ENCODE measurements at regions not wholly inside any gene's neighbourhood (a gene's known extent, or its start where the extent isn't known, plus 50 kb on each side); places are given as distances from the start of the nearest gene placed in this dataset.

GRCh38 chr5:167684251-167684650 lies 607.2 kb upstream of the WWC1 start:
- intact Hi-C loops (cut with micrococcal nuclease): no loop called here

DNA sequence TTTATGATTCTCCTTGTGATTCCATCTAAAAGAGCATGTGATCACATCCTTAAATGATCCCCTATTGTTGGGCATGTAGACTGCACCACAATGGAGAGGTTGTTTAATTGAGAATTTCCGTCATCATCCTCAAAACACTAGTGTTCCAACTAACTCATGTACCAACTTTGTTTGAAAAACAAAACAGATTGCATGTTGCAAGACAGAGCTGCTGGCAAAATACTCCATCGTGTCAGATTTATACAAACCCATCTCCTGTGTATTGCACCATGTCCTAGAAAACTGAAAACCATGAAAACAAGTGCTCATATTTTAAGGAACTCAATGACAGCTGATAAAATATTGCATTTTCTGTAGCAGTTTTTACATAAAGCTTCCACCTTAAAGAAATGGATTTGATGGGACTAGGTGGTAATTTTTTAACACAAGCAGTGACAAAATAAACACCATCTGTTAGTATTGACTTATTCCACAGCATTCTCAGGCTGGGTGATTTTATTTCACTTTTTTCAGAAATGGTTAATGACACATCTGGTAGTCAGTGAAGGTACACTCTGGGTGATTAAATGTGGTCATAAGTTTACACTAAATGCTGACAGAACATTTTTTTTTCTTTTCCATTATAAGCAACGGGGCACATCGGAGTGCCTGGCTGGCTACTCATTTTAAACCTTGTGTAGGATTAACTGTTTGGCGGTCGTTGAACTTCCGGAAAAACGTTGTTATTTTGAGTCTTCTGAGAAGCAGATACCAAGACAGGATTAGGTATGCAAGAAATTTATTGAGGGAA lies 602.9 kb upstream of the WWC1 start:
- intact Hi-C loops (cut with micrococcal nuclease): no loop called here

DNA sequence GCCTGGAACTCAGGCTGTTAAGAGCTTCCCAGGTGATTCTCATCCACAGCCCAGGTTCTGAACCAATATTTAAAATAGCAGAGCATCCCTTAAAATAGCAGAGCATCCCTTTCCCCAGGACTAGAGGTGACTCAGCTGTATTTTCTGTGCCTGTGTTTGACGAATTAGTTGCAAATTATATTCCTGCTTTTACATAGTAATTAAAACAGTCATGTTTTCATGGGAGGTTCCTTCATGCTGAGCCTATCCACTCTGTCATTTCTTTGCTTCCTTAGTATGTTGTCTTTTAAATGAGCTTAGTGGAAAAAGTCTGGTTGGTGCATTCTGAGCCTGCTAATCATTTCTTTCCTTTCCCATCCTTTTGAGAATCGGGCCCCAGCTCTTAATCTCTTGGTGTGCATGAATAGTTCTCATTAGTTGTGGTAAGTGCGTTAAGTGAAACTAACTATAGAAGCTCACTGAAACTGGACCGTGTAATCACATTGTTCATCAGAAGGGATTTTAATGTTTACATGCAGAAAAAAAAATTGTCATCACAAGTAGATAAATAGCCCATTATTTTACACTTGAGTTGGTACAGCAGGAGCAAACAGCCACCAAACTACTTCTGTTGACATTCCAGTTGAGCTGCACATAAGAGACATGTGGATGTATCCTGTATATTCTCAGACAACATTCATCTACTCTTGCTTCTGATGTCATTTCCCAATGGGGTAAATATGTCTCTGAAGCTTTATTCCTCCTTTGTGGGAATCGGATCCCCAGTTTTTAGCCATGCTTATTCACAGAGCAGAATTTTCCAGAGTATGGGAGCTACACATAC lies 596.9 kb upstream of the WWC1 start:
- intact Hi-C loops (cut with micrococcal nuclease): no loop called here

DNA sequence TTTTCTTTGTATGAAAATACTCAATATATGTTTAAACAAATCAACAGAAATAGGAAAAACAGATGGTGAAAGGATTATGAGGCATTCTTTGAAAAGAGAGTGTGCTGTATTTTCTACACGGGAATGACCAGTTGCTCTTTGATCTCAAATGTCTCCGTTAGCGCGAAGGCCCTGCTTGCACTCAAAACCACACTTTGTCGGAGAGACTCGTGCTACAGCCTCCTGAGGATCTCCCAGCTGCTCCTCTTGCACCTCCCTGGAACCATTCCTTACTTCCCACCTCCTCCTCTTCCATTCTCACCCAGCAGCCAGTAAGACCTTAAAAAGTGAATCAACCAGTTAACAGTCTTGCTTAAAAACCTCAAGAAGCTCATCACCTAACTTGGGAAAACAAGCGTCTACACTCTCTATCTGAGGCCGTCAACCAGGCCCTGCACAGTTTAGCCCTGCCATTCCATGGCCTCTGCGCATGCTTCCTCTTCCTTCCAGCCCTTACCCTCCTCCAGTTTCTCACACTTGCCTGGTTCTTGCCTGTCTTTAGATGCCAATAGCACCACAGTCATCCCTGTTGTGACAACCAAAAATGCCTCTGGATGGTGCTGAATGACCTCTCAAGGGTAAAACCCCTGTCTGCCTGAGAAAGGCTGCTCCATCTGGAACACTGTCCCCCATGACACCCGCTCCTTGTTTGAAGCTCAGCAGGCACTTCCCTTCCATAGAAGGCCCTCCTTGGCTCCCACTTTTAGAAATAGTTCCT lies 594.7 kb upstream of the WWC1 start:
- intact Hi-C loops (cut with micrococcal nuclease): no loop called here

DNA sequence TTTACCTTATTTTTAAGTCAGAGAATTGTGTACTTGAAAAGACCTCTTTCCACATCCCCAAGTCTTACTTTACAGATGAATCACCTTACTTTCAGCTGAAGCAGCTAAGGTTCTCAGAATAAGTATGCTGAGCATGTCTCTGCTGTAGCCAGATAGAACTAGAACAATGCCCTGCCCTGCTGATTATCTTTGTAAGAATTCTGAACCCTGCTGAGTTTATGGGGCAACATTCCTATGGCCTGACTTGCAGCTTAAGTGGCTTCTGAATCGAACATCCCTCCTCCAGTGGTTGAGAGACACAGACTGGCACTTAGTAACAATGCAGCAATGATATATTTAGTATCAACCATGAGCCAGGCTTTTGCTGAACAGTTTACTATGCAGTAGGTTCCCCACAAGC lies 592.0 kb upstream of the WWC1 start:
- intact Hi-C loops (cut with micrococcal nuclease): no loop called here

DNA sequence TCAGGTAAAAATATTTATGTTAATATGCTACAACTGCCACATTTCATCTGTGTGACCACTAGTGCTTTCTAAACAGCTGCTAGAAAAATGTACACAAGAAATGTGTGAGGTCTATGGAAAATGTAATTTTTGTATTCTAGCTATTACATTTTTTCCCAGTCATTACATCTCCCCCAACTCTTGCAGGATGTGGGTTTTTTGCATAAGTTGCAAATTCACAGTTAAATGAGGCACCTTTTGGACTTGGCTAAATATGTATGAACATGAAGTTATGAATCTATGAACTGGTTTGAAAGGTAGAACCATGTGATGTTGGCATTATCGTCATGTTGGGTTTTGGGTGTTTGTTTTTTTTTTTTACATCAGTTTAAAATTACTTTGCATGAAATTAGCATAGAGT lies 590.4 kb upstream of the WWC1 start:
- intact Hi-C loops (cut with micrococcal nuclease): no loop called here

DNA sequence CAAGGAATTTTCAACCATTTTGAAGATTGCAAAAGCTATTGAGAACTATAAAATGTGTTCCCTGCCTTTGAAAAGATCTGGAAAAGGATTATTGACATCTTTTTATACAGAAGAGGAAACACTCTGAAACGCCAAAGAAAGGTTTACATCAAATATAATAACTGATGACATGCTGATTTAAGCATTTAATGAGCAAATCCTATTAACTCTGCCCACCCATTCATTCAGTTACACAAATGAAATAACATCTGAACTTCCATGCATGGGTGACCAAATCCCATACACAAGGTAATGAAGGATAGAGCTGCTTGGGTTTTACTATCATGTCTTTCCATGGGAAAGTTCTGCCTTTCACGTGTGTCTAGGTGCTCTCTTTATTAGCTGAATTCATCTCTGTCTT lies 589.4 kb upstream of the WWC1 start:
- intact Hi-C loops (cut with micrococcal nuclease): no loop called here

GRCh38 chr5:167708449-167708848 lies 583.0 kb upstream of the WWC1 start:
- intact Hi-C loops (cut with micrococcal nuclease): no loop called here

- intact Hi-C loops (cut with micrococcal nuclease): no loop called here
Observed at GRCh38 chr5:167709625-167710024, 581.8 kb upstream of the WWC1 start.

- intact Hi-C loops (cut with micrococcal nuclease): no loop called here
Observed at GRCh38 chr5:167710444-167711073, 580.9 kb upstream of the WWC1 start.

DNA sequence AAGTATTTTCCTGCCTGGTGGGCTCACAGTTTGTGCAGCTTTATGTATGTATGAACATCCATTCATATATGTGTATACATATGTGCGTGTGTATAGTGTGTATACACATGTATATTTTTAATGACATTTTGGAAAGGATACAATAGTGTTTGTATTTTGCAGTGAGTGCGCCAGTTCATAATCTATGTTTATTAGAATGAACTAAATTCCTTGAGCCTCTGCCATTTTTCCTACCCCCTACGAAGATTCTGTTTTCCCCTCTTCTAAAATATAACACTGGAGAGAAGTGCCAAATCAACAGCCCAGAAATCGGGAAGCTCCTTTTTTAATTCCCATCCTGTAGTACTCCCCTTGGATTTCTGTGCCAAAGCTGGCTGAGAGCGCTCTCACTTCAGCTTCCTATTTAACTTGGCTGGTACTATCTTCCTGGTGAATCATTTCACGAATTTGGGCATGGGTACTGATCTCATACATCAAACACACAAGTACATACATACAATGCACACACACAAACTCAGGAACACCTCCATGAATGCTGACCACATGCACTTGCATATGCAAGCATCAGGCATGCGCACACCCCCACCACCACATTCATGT lies 578.4 kb upstream of the WWC1 start:
- intact Hi-C loops (cut with micrococcal nuclease): no loop called here

DNA sequence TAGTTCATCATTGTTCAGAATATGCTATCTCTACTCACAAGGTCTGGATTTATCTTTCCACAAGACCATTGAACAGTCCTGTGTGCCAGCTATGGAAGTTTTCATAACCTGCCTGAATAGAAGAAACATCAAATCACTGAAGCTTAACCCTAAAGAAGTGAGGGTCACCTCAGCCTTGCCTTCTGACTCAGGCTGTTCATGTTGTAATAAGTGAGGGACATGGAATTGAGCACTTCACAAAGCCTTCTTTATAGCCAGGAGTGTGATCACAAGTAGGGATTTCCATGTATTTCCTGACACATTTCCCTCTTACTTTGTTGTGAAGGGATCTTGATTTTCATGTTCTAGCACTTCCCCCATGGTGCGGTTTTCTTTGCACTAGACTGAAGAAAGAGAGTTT lies 577.5 kb upstream of the WWC1 start:
- intact Hi-C loops (cut with micrococcal nuclease): no loop called here

GRCh38 chr5:167716126-167716775 lies 575.2 kb upstream of the WWC1 start:
- intact Hi-C loops (cut with micrococcal nuclease): no loop called here

- intact Hi-C loops (cut with micrococcal nuclease): no loop called here
Observed at GRCh38 chr5:167720259-167720658, 571.2 kb upstream of the WWC1 start.

- intact Hi-C loops (cut with micrococcal nuclease): no loop called here
Observed at GRCh38 chr5:167720676-167721260, 570.7 kb upstream of the WWC1 start.

DNA sequence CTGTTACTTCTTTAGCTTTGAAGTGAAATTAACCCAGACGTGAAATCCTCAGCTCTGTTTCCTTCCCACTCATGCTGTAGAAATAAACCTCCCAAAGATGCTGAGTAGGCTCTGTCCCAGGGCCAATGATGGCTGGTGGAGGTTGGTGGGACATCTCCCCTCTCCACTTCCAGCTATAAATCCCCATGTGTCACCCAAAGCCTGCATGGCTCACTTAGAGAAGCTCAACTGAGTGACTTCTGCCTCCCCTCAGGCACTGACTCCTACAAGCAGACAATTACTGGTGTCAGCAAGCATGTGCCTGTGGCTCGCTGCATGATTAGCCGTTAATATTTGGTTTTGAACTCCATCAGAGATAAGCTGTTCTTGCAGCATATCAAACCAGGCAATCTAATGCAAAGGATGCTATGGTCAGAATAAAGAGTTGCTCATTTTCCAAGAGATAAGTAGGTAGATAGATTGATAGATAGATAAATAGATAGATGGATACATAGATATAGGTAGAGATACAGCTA lies 569.5 kb upstream of the WWC1 start:
- intact Hi-C loops (cut with micrococcal nuclease): loop anchor here (2.0 kb wide), 1 partner anchor 355 kb away; no protein-coding TSS in a partner anchor

GRCh38 chr5:167723254-167723871 lies 568.1 kb upstream of the WWC1 start:
- intact Hi-C loops (cut with micrococcal nuclease): loop anchor here (1.0 to 2.0 kb wide), 3 partner anchors 324 to 496 kb away; no protein-coding TSS in a partner anchor

- intact Hi-C loops (cut with micrococcal nuclease): no loop called here
Observed at GRCh38 chr5:167725264-167725663, 566.2 kb upstream of the WWC1 start.

DNA sequence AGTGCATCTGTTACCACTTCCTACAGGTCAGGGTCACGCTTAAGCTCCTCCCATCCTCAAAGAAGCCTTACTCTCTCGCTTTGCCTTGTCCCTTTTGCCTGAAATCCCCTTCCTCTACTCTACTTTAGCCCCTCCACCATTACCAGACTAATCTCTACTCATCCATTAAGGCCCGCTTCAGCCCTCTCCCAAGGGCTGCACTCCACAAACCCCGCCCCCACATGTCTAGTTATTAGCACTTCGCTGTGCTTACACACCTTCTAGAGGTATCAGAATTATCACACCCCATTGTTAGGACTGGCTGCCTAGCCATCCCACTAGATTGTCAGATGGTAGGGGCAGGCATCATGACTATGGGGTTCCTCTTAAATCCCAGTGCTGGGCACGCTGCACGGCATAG lies 565.7 kb upstream of the WWC1 start:
- intact Hi-C loops (cut with micrococcal nuclease): no loop called here

Data from T-helper 1 cell treated with Interleukin-12 subunit alpha and Interleukin-12 subunit beta and Interleukin-4 antibody, amounts not matched to agents 30 ng/mL and 1 ng/mL, for 36 hours (primary cell).